NB4 (cell line): ENCODE measurements at regions not wholly inside any gene's neighbourhood (a gene's known extent, or its start where the extent isn't known, plus 50 kb on each side); places are given as distances from the start of the nearest gene placed in this dataset.

Experiments used
- POLR2A ChIP-seq: IDR thresholded peaks from 2 replicates; pipeline ENCODE4 v1.6.1; 2011; ENCODE audit warnings: mild to moderate bottlenecking; ENCODE audit not compliant: insufficient read length; ENCODE audit errors: extremely low read depth
- TF ChIP-seq, protein P1 (sequence below): IDR thresholded peaks from one replicate; pipeline ENCODE4 v1.5.1; 2012; ENCODE audit warnings: low read depth, low read length

DNA sequence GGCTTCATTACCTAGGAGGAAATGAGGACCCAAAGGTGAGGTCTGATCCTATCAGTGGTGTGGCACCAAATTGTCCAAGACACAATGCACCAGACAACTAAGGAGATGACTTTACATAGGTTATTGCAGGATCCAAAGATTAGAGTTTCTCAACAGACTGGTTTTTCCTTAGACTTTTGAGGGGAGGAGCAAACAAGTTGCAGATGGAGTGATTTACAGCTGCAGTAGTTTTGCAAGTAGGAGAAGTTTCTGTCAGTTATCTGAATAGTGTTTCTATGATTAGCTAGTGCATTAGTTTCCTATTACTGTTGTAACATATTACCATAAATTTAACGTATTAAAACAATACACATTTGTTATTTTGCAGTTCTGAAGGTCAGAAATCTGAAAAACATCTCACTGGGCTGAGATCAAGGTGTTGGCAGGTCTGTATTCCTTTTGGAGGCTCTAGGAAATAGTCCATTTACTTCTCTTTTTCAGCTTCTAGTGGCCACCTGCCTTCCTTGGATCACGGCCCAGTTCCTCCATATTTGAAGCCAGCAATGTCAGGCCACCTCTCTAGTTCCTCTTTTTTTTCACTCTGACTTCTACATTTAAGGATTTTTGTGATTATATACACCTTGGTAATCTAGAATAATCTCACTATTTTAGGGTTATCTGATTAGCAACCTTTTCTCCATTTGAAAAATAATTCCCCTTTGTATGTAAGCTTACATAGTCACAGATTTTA is 994.9 kb downstream of the REEP3 start:
- TF ChIP-seq, protein P1, sequence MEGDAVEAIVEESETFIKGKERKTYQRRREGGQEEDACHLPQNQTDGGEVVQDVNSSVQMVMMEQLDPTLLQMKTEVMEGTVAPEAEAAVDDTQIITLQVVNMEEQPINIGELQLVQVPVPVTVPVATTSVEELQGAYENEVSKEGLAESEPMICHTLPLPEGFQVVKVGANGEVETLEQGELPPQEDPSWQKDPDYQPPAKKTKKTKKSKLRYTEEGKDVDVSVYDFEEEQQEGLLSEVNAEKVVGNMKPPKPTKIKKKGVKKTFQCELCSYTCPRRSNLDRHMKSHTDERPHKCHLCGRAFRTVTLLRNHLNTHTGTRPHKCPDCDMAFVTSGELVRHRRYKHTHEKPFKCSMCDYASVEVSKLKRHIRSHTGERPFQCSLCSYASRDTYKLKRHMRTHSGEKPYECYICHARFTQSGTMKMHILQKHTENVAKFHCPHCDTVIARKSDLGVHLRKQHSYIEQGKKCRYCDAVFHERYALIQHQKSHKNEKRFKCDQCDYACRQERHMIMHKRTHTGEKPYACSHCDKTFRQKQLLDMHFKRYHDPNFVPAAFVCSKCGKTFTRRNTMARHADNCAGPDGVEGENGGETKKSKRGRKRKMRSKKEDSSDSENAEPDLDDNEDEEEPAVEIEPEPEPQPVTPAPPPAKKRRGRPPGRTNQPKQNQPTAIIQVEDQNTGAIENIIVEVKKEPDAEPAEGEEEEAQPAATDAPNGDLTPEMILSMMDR: no peak
- no peak for TF ChIP-seq POLR2A
